ENCODE measurements at regions not wholly inside any gene's neighbourhood (a gene's known extent, or its start where the extent isn't known, plus 50 kb on each side); places are given as distances from the start of the nearest gene placed in this dataset.
A peak's percentile ranks its signal among the peaks of the same experiment; 100 is the strongest.

GRCh38 chr2:7226501-7226900 is 309.3 kb downstream of the RNF144A start:
- DNase-seq, result no peak

GRCh38 chr2:7233126-7233525 is 315.9 kb downstream of the RNF144A start:
- DNase-seq, result no peak

DNA sequence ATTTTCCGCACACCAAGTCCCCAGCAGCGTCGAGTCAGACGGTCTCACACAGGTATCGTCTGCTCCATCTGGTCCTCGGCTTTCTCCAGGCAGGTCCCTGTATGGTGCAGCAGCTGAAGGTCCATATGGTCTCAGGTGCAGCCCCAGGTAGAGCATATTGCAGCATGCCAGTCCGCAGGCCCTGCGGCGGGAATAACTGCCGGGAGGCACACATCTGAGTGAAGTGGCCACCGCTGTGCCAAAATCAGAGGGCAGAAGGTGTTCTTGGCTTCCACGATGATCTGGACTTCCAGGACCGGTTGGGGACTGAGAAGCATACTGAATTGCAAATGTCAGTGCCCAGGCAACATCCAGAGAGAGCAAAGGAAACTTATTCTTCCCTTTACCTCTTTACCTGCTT is 320.3 kb downstream of the RNF144A start:
- no peak for DNase-seq

- DNase-seq, result no peak
Measured at GRCh38 chr2:7239078-7239477, 321.9 kb downstream of the RNF144A start.

DNA sequence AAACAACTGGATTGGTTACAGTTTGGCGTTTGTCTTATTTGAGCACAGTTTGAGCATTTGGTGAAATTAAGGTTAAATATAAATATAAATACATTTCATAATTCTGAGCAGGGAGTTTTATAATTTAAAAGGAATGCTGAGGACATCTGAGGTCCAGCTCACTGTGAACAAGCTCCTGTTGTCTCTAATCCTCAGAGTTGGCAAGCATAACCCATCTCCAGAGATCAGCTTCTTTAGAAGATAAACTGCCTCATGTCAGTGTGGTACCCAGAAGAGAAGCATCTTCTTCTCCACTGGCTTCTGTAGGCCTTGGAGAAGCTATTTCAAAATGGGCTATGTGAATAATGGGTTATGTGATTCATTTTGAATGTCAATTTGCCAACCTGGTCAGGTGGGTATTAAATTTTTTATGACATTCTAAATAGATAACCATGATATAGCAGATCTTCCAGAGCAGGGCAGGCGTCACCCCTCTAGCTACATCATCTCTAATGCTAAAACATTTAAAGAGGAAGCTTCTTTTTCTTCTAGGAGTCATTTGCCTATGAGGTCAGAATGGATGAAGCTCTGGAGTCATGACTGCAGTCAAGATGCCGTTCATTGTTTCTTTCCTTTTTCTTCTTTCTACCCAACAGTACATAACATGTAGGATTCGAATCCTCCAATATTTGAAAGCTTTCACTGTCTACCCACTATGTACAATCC is 324.0 kb downstream of the RNF144A start:
- no peak for DNase-seq

GRCh38 chr2:7242189-7242867 is 325.1 kb downstream of the RNF144A start:
- DNase-seq, result no peak

- no peak for DNase-seq
Measured at GRCh38 chr2:7243276-7243675, 326.1 kb downstream of the RNF144A start.

GRCh38 chr2:7256377-7256776 is 339.2 kb downstream of the RNF144A start:
- DNase-seq, result no peak

- no peak for DNase-seq
Measured at GRCh38 chr2:7262727-7263126, 345.5 kb downstream of the RNF144A start.

- DNase-seq, result no peak
Measured at GRCh38 chr2:7264791-7265190, 347.6 kb downstream of the RNF144A start.

DNA sequence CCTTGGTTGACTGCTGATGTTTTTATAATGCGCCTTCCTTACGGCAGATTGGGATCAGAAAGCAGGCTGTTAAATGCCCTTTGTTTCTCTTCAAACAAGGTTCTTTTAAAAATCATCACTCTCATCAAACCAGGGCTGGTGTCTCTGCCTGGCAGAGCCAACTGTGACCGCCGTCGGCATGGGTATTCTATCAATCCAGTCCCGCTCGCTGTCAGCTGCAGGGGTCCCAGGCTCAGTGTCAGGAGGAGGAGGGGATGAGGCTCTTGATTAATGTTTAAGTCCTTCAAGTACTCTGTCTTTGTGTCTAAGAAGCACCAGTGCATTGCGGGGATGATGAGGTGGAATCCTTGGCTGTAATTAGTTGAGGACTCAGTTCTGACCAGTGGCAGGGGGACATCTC is 348.1 kb downstream of the RNF144A start:
- DNase-seq, result no peak

DNA sequence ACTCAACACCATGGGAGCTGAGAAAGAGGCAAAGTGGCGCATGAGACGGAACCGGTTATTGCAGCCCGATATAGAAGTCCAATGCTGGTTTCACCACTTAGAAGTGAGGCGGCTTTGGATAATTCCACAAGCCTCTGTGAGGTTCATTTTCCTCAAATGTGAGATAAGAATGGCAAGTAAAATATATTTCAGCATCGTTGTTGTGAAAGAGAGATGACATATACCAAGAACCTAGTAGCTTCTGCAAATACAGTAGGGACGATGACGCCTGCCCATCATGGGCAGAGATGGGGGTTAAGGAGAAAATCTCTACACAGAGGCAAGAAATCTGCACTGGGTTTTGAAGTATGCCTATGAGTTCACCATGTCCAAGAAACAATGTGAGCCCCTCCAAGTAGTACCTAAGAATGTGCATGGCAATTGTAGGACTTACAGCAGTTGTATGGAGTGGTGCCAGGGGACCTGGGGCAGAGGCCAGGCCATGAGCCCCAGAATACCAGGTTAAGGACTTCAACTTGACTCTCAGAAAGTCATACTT is 352.0 kb downstream of the RNF144A start:
- no peak for DNase-seq

DNA sequence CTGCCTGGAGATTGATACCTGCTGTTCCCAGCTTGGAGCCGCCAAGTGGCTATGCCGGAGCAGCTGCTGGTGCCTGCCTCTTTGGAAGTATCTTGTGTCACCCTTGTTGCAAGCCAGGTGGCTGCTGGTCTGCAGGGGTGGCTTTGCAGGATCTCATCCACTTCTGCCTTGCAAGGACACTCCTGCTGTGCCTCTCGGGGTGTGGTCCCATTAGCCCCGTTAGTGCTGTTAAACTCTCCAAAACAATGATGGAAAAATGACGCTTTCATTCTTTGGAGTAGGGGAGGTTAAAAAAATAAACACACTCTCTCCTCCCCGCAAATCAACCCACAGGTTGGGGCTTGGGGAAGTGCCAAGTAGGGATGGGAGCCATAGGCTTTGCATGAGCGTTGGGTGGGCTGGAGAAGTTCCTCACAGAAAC is 352.8 kb downstream of the RNF144A start:
- DNase-seq, result peak; percentile 96

DNA sequence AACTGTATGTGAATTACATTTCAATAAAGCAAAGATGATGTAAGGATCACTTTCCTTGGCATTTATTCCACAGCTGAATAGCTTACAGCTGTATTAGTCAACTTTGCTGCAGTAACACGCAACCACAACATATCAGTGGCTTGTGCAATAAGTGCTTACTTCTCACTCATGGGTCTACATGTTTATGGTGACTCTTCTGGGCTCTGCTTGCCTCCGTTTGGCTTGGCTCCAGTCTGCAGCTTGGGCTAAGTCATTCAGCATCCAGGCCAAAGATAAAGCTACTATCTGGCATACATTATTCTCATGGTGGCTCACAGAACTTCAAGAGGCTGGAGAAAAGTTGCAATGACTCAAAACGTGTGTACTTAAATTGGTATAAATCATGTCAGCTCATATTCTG is 355.0 kb downstream of the RNF144A start:
- no peak for DNase-seq

- DNase-seq, result no peak
Measured at GRCh38 chr2:7278984-7279383, 361.8 kb downstream of the RNF144A start.

DNA sequence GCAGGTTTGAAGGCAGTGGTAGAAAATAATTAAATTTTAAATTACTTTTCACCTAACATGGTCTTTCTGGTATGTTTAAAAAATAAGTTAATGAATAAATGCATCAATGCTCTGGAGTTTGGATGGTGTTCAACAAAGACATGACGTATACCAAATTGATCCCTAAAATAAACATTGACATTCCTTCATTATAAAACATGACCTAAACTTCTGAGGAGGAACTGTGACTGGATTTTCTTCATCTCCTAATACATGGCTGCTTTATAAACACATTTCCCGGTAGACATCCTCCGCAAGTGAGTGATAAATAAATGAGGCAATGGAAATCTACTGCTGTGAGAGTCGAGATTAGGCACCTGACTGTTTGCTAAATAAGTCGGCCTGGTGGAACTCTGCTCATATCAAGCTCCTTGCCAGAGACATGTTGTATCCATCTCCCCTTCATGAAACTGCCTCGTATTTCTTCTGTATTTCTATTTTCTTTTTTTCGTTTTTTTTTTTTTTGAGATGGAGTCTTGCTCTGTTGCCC is 362.3 kb downstream of the RNF144A start:
- no peak for DNase-seq

GRCh38 chr2:7280790-7281189 is 363.6 kb downstream of the RNF144A start:
- no peak for DNase-seq

DNA sequence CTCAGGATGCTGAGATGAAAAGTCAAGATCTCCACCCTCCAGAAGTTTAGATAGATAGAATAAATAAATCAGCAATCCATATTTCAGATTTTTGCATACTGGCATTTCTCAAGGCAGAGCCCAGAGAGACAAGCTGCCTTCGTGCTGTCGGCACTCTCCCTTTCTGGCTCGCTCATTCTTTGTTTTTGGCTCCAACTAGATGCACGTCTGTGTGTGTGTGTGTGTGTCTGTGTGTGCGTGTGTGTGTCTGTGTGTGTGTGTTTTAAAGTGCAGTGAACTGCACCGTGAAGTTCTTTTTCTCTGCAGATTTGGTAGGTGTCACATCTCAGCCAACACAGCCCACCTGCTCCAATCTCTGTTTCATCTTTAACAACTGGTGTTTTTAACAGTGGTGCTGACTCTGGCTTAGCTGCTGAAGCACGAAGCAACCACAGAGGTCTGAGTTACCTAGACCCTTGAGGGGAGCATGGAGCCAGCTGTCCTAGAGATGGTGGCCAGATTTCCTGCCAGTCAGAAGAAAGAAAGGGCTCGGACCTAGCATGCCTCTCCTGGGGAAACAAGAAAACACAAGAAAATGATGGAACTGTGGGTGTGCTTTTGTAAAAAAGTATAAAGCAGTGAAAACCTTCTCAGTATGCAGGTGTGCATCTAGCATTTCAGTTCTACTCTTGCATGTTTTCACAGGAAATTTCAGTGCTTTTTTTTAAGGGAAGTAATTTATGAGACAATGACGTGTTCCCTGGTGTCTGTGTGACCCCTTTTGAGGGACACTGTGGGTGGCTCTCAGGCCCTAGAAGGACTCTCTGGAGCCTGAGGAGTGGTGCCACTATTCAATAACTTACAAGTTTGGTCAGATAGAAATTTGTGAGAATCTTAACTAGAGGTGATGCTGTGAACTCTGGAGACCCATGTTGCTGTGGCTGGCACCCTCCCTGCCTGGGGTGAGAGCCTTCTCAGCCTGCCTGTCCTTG is 364.3 kb downstream of the RNF144A start:
- no peak for DNase-seq

DNA sequence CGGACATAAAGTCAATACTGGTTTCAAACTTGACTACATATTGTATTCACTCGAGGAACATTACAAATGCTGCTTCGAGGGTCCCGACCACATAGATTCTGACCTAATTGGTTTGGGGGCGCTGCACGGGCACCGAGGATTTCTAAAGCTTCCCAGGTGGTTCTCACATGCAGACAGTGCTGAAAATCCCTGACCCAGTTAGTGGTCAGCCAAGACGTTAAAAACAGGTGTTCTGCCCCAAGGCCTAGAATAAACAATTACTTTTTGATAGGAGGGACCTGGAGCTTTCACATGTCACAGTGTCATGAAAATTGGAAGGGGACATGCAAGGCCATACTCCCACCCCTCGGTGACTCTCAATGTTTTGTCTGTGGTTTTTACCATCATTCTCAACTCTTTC is 368.9 kb downstream of the RNF144A start:
- no peak for DNase-seq

- DNase-seq, result no peak
Measured at GRCh38 chr2:7288484-7288883, 371.3 kb downstream of the RNF144A start.

GRCh38 chr2:7289697-7290096 is 372.5 kb downstream of the RNF144A start:
- no peak for DNase-seq

DNA sequence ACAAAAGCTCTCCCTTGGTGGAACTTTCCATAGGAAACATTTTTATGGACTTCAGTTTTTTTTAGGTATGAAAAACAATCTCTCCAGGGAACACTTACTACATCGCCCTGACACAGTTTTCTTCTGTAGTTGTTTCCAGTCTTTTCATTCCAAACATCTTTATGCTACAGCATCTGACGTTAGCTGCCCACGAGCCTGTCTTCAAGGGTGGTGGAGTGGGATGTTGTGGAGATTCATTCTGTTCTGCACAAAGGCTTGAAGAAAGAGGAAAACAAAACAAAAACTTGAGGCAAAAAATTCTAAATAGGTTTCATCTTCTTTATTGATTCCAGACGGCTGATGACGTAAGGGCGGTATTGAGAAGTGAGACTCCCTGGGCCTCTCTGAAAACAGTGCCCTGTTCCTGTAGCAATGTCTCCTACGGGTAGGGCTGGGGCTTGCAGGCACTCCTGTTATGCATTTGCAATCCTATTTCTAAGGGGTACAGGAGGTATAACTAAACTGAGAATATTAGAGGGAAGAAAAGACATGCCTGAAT is 375.0 kb downstream of the RNF144A start:
- DNase-seq, result no peak

DNA sequence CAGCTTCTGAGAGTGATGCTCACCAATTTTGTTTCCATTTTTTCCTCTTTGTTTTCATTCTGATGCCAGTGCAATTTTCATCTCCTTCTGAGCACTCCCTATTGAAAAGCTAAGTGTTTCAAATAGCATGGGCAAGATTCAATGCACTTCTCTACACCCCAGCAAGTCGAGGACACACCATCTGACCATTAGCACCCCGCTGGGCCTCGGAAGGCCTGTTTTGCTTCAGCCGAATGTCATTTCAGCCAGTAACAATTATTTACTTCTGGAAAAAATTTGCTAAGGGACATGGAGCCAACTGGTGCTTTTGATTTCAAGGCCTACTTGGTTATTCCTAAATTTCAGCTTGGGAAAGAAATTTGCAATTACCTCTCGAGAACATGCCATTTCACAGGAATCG is 392.4 kb downstream of the RNF144A start:
- no peak for DNase-seq

Data from NCI-H187 treated with DMSO at 0.1 percent for 48 hours (cell line).